Left renal pelvis (tissue), 4 donors: ENCODE measurements at regions not wholly inside any gene's neighbourhood (a gene's known extent, or its start where the extent isn't known, plus 50 kb on each side); places are given as distances from the start of the nearest gene placed in this dataset.

Experiments
- DNase-seq, 4 donors: peaks; one replicate each; pipeline ENCODE4 v3.0.0-alpha.2; 2013; ENCODE audit warnings: low read depth in 4 of 4, low spot score in 3 of 4

- DNase-seq, result peak in 1 of 4 donors; percentile 20
Observed at GRCh38 chr10:105837951-105838350, 1196.9 kb downstream of the SORCS3 start.

GRCh38 chr10:105834261-105835059 is 1193.4 kb downstream of the SORCS3 start:
- no peak for DNase-seq

- no peak for DNase-seq
Observed at GRCh38 chr10:105827133-105827532, 1186.0 kb downstream of the SORCS3 start.

- no peak for DNase-seq
Observed at GRCh38 chr10:105807935-105808587, 1167.0 kb downstream of the SORCS3 start.

- DNase-seq, result no peak
Observed at GRCh38 chr10:105803206-105803605, 1162.1 kb downstream of the SORCS3 start.

GRCh38 chr10:105800641-105801040 is 1159.6 kb downstream of the SORCS3 start:
- no peak for DNase-seq

GRCh38 chr10:105798328-105798889 is 1157.3 kb downstream of the SORCS3 start:
- DNase-seq, result no peak

GRCh38 chr10:105797234-105797890 is 1156.3 kb downstream of the SORCS3 start:
- peak; percentile 10 to 31 (median 20) for DNase-seq

GRCh38 chr10:105793071-105793470 is 1152.0 kb downstream of the SORCS3 start:
- DNase-seq, result no peak

- no peak for DNase-seq
Observed at GRCh38 chr10:105785721-105786120, 1144.6 kb downstream of the SORCS3 start.

GRCh38 chr10:105783936-105784483 is 1142.9 kb downstream of the SORCS3 start:
- DNase-seq, result no peak

GRCh38 chr10:105774881-105775280 is 1133.8 kb downstream of the SORCS3 start:
- no peak for DNase-seq

GRCh38 chr10:105774351-105774750 is 1133.3 kb downstream of the SORCS3 start:
- no peak for DNase-seq

GRCh38 chr10:105770524-105771212 is 1129.6 kb downstream of the SORCS3 start:
- no peak for DNase-seq

- no peak for DNase-seq
Observed at GRCh38 chr10:105769248-105770184, 1128.4 kb downstream of the SORCS3 start.

GRCh38 chr10:105763611-105764010 is 1122.5 kb downstream of the SORCS3 start:
- DNase-seq, result no peak

- DNase-seq, result no peak
Observed at GRCh38 chr10:105761576-105762260, 1120.6 kb downstream of the SORCS3 start.

GRCh38 chr10:105759669-105760068 is 1118.6 kb downstream of the SORCS3 start:
- no peak for DNase-seq
